Hepatocyte (in vitro differentiated cells): ENCODE measurements at regions not wholly inside any gene's neighbourhood (a gene's known extent, or its start where the extent isn't known, plus 50 kb on each side); places are given as distances from the start of the nearest gene placed in this dataset.

Experiments used
- CTCF ChIP-seq: fragments of 200-600 bp; sonication (generic); IDR thresholded peaks from 2 replicates; pipeline ENCODE4 v1.5.1; 2016; ENCODE audit warnings: antibody characterized with exemption, mild to moderate bottlenecking; ENCODE audit not compliant: poor library complexity
- EZH2 ChIP-seq: fragments of 200-600 bp; sonication (generic); IDR thresholded peaks from 2 replicates; pipeline ENCODE4 v1.6.1; 2016; ENCODE audit warnings: antibody characterized with exemption, mild to moderate bottlenecking, borderline replicate concordance
- EZH2phosphoT487 ChIP-seq: fragments of 200-600 bp; sonication (generic); IDR thresholded peaks from one replicate; pipeline ENCODE4 v1.6.1; 2018; ENCODE audit warnings: antibody characterized with exemption, mild to moderate bottlenecking, low read depth, moderate library complexity; ENCODE audit not compliant: unreplicated experiment, severe bottlenecking

GRCh38 chr4:17058536-17058915, 160.1 kb upstream of the LDB2 start:
- TF ChIP-seq CTCF (no peak), EZH2 (no peak), EZH2phosphoT487 (no peak)
